GM23338 (cell line): ENCODE measurements at regions not wholly inside any gene's neighbourhood (a gene's known extent, or its start where the extent isn't known, plus 50 kb on each side); places are given as distances from the start of the nearest gene placed in this dataset.

Experiments
- CREB1 ChIP-seq: fragments of 250-450 bp; sonication (Bioruptor Pico); IDR thresholded peaks from 2 replicates; pipeline ENCODE4 v1.5.0; 2020; ENCODE audit warnings: low read depth, mild to moderate bottlenecking, moderate library complexity
- EZH2 ChIP-seq: fragments of 200-600 bp; sonication (generic); IDR thresholded peaks from one replicate; pipeline ENCODE4 v1.8.0; 2017; ENCODE audit warnings: antibody characterized with exemption, mild to moderate bottlenecking, low read depth; ENCODE audit not compliant: unreplicated experiment
- EZH2phosphoT487 ChIP-seq: fragments of 200-600 bp; sonication (generic); IDR thresholded peaks from one replicate; pipeline ENCODE4 v1.8.1; 2018; ENCODE audit warnings: antibody characterized with exemption; ENCODE audit not compliant: unreplicated experiment
- JUNB ChIP-seq: IDR thresholded peaks from one replicate; pipeline ENCODE4 v1.6.1; 2016; ENCODE audit warnings: antibody characterized with exemption; ENCODE audit not compliant: unreplicated experiment
- POLR2AphosphoS5 ChIP-seq: IDR thresholded peaks from 2 replicates; pipeline ENCODE4 v1.6.1; 2016; ENCODE audit warnings: antibody characterized with exemption, low read depth
- ZNF114 ChIP-seq: fragments of 250-450 bp; sonication (Bioruptor Pico); IDR thresholded peaks from 2 replicates; pipeline ENCODE4 v1.5.0; 2020; ENCODE audit warnings: mild to moderate bottlenecking, moderate library complexity
- ZNF331 ChIP-seq: fragments of 250-450 bp; sonication (Bioruptor Pico); IDR thresholded peaks from 2 replicates; pipeline ENCODE4 v1.5.0; 2020; ENCODE audit warnings: low read depth, mild to moderate bottlenecking, moderate library complexity
- TF ChIP-seq, protein P1 (sequence below), 2 experiments: fragments of 200-600 bp in 1 of 2; sonication (generic) in 1 of 2; conservative IDR thresholded peaks; 2 replicates each; pipeline versions ENCODE4 v1.5.1 to v1.6.1; 2016 to 2017; ENCODE audit warnings: antibody characterized with exemption in 2 of 2, low read depth in 2 of 2, mild to moderate bottlenecking in 2 of 2, moderate library complexity in 1 of 2
- TF ChIP-seq, protein P2 (sequence below): IDR thresholded peaks from one replicate; pipeline ENCODE4 v1.6.1; 2018; ENCODE audit warnings: antibody characterized with exemption; ENCODE audit not compliant: unreplicated experiment
- TF ChIP-seq, protein P3 (sequence below): IDR thresholded peaks from 2 replicates; pipeline ENCODE4 v1.6.1; 2016; ENCODE audit warnings: antibody characterized with exemption
- TF ChIP-seq, protein P4 (sequence below): fragments of 250-450 bp; sonication (Bioruptor Pico); IDR thresholded peaks from 2 replicates; pipeline ENCODE4 v1.5.0; 2020; ENCODE audit warnings: mild to moderate bottlenecking, moderate library complexity

DNA sequence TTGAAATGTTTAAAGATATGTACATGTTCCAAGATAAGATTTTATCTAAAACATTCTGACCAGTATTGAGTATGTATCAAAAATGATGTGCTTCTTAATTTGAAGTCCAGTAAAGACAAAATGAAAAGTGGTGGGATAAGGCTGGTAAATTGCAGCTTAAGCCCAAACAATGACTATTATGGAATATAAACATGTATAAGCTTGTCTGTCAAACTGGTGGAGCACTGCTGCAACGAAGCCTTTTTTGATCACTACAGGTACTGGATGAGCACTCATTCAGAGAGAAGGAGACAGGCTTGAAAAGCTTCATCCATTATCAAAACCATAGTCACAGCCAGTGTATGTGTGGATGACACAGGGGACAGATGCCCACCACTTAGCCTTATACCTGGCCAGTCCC is 138.4 kb downstream of the ATP23 start:
- TF ChIP-seq, protein P1, sequence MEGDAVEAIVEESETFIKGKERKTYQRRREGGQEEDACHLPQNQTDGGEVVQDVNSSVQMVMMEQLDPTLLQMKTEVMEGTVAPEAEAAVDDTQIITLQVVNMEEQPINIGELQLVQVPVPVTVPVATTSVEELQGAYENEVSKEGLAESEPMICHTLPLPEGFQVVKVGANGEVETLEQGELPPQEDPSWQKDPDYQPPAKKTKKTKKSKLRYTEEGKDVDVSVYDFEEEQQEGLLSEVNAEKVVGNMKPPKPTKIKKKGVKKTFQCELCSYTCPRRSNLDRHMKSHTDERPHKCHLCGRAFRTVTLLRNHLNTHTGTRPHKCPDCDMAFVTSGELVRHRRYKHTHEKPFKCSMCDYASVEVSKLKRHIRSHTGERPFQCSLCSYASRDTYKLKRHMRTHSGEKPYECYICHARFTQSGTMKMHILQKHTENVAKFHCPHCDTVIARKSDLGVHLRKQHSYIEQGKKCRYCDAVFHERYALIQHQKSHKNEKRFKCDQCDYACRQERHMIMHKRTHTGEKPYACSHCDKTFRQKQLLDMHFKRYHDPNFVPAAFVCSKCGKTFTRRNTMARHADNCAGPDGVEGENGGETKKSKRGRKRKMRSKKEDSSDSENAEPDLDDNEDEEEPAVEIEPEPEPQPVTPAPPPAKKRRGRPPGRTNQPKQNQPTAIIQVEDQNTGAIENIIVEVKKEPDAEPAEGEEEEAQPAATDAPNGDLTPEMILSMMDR (conservative IDR thresholded peaks at IDR 0.05; ENCODE audit: low read depth in 2 of 2): no peak
- TF ChIP-seq, protein P2, sequence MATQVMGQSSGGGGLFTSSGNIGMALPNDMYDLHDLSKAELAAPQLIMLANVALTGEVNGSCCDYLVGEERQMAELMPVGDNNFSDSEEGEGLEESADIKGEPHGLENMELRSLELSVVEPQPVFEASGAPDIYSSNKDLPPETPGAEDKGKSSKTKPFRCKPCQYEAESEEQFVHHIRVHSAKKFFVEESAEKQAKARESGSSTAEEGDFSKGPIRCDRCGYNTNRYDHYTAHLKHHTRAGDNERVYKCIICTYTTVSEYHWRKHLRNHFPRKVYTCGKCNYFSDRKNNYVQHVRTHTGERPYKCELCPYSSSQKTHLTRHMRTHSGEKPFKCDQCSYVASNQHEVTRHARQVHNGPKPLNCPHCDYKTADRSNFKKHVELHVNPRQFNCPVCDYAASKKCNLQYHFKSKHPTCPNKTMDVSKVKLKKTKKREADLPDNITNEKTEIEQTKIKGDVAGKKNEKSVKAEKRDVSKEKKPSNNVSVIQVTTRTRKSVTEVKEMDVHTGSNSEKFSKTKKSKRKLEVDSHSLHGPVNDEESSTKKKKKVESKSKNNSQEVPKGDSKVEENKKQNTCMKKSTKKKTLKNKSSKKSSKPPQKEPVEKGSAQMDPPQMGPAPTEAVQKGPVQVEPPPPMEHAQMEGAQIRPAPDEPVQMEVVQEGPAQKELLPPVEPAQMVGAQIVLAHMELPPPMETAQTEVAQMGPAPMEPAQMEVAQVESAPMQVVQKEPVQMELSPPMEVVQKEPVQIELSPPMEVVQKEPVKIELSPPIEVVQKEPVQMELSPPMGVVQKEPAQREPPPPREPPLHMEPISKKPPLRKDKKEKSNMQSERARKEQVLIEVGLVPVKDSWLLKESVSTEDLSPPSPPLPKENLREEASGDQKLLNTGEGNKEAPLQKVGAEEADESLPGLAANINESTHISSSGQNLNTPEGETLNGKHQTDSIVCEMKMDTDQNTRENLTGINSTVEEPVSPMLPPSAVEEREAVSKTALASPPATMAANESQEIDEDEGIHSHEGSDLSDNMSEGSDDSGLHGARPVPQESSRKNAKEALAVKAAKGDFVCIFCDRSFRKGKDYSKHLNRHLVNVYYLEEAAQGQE: no peak
- TF ChIP-seq EZH2 (no peak), POLR2AphosphoS5 (no peak), EZH2phosphoT487 (no peak), JUNB (no peak), CREB1 (CRISPR knock-in tag) (no peak), ZNF331 (CRISPR knock-in tag) (no peak), ZNF114 (CRISPR knock-in tag) (no peak)
- TF ChIP-seq, protein P3, sequence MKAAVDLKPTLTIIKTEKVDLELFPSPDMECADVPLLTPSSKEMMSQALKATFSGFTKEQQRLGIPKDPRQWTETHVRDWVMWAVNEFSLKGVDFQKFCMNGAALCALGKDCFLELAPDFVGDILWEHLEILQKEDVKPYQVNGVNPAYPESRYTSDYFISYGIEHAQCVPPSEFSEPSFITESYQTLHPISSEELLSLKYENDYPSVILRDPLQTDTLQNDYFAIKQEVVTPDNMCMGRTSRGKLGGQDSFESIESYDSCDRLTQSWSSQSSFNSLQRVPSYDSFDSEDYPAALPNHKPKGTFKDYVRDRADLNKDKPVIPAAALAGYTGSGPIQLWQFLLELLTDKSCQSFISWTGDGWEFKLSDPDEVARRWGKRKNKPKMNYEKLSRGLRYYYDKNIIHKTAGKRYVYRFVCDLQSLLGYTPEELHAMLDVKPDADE: no peak
- TF ChIP-seq, protein P4, sequence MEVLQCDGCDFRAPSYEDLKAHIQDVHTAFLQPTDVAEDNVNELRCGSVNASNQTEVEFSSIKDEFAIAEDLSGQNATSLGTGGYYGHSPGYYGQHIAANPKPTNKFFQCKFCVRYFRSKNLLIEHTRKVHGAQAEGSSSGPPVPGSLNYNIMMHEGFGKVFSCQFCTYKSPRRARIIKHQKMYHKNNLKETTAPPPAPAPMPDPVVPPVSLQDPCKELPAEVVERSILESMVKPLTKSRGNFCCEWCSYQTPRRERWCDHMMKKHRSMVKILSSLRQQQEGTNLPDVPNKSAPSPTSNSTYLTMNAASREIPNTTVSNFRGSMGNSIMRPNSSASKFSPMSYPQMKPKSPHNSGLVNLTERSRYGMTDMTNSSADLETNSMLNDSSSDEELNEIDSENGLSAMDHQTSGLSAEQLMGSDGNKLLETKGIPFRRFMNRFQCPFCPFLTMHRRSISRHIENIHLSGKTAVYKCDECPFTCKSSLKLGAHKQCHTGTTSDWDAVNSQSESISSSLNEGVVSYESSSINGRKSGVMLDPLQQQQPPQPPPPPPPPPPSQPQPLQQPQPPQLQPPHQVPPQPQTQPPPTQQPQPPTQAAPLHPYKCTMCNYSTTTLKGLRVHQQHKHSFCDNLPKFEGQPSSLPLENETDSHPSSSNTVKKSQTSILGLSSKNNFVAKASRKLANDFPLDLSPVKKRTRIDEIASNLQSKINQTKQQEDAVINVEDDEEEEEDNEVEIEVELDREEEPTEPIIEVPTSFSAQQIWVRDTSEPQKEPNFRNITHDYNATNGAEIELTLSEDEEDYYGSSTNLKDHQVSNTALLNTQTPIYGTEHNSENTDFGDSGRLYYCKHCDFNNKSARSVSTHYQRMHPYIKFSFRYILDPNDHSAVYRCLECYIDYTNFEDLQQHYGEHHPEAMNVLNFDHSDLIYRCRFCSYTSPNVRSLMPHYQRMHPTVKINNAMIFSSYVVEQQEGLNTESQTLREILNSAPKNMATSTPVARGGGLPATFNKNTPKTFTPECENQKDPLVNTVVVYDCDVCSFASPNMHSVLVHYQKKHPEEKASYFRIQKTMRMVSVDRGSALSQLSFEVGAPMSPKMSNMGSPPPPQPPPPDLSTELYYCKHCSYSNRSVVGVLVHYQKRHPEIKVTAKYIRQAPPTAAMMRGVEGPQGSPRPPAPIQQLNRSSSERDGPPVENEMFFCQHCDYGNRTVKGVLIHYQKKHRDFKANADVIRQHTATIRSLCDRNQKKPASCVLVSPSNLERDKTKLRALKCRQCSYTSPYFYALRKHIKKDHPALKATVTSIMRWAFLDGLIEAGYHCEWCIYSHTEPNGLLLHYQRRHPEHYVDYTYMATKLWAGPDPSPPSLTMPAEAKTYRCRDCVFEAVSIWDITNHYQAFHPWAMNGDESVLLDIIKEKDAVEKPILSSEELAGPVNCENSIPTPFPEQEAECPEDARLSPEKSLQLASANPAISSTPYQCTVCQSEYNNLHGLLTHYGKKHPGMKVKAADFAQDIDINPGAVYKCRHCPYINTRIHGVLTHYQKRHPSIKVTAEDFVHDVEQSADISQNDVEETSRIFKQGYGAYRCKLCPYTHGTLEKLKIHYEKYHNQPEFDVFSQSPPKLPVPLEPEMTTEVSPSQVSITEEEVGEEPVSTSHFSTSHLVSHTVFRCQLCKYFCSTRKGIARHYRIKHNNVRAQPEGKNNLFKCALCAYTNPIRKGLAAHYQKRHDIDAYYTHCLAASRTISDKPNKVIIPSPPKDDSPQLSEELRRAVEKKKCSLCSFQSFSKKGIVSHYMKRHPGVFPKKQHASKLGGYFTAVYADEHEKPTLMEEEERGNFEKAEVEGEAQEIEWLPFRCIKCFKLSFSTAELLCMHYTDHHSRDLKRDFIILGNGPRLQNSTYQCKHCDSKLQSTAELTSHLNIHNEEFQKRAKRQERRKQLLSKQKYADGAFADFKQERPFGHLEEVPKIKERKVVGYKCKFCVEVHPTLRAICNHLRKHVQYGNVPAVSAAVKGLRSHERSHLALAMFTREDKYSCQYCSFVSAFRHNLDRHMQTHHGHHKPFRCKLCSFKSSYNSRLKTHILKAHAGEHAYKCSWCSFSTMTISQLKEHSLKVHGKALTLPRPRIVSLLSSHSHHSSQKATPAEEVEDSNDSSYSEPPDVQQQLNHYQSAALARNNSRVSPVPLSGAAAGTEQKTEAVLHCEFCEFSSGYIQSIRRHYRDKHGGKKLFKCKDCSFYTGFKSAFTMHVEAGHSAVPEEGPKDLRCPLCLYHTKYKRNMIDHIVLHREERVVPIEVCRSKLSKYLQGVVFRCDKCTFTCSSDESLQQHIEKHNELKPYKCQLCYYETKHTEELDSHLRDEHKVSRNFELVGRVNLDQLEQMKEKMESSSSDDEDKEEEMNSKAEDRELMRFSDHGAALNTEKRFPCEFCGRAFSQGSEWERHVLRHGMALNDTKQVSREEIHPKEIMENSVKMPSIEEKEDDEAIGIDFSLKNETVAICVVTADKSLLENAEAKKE (CRISPR knock-in tag): no peak
